ENCODE measurements at regions not wholly inside any gene's neighbourhood (a gene's known extent, or its start where the extent isn't known, plus 50 kb on each side); places are given as distances from the start of the nearest gene placed in this dataset.

DNA sequence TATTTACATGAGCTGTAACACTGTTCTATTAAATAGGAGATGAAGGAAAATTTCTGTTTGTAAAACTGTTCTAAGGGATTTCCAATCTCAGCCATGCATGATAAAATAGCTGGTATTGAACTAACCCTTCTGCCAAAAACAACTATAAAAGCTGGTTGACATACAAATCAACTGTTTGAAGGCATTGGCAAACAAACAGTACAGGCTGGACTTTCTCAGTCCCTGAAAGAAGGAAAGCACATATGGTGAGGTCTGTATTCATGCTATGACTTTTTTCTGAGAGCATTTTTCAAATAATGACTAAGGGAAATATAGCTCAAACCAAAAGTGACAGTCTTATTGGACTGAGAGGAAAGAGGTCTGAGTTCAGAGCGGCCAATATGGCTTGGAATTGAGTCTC lies 117.0 kb upstream of the CCDC54 start:
- TF ChIP-seq, protein P1, sequence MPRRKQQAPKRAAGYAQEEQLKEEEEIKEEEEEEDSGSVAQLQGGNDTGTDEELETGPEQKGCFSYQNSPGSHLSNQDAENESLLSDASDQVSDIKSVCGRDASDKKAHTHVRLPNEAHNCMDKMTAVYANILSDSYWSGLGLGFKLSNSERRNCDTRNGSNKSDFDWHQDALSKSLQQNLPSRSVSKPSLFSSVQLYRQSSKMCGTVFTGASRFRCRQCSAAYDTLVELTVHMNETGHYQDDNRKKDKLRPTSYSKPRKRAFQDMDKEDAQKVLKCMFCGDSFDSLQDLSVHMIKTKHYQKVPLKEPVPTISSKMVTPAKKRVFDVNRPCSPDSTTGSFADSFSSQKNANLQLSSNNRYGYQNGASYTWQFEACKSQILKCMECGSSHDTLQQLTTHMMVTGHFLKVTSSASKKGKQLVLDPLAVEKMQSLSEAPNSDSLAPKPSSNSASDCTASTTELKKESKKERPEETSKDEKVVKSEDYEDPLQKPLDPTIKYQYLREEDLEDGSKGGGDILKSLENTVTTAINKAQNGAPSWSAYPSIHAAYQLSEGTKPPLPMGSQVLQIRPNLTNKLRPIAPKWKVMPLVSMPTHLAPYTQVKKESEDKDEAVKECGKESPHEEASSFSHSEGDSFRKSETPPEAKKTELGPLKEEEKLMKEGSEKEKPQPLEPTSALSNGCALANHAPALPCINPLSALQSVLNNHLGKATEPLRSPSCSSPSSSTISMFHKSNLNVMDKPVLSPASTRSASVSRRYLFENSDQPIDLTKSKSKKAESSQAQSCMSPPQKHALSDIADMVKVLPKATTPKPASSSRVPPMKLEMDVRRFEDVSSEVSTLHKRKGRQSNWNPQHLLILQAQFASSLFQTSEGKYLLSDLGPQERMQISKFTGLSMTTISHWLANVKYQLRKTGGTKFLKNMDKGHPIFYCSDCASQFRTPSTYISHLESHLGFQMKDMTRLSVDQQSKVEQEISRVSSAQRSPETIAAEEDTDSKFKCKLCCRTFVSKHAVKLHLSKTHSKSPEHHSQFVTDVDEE (CRISPR knock-in tag; IDR thresholded peaks at IDR 0.05): no peak
- no peak for TF ChIP-seq RARB (CRISPR knock-in tag; IDR thresholded peaks at IDR 0.05)
- no peak for TF ChIP-seq GLIS3 (CRISPR knock-in tag; IDR thresholded peaks at IDR 0.05)
- TF ChIP-seq OSR1 (CRISPR knock-in tag; IDR thresholded peaks at IDR 0.05): no peak
- no peak for TF ChIP-seq ZNF70 (CRISPR knock-in tag; IDR thresholded peaks at IDR 0.05)
- TF ChIP-seq SNAI2 (CRISPR knock-in tag; IDR thresholded peaks at IDR 0.05): no peak

DNA sequence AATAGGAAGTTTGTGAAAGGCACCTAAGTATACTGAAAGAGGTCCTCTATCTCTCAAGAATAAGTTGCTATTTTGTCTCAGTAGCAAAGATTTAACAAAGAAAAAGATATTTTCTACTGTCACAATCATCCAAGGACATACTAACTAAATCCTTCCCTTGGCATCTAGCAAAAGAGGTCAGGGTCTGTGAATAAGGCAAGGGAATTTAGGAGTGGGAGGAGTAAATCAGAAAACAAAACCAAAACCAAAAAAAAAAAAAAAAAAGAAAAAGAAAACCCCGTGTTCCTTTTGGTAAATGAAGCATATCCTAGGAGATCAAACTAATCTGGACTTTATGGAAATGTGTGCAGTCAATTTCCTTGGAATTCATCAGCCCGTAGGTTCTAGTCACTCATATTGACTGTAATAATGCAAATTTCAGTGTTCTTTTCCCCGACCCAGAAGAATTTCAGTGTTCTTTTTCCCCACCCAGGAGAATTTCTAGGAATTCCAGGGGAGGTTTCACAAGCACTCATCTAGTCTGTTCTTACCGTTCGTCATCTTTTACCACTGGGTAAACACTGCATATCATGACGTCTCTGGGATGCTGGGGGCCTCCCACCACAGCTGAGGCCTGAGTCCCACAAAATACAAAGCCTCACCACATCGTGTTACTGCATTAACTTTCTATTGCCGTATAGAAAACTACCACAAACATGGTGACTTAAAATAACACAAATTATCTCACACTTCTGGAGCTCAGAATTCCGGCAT lies 113.8 kb upstream of the CCDC54 start:
- TF ChIP-seq CSDC2 (CRISPR knock-in tag; IDR thresholded peaks at IDR 0.05) (no peak), RARB (CRISPR knock-in tag; IDR thresholded peaks at IDR 0.05) (no peak), ISL1 (CRISPR knock-in tag; IDR thresholded peaks at IDR 0.05) (no peak), ARNTL (CRISPR knock-in tag; IDR thresholded peaks at IDR 0.05; ENCODE audit: borderline replicate concordance, low read depth) (no peak), SNAI2 (CRISPR knock-in tag; IDR thresholded peaks at IDR 0.05) (no peak), ZC3H10 (CRISPR knock-in tag; IDR thresholded peaks at IDR 0.05) (no peak), PPARA (CRISPR knock-in tag; IDR thresholded peaks at IDR 0.05; ENCODE audit: borderline replicate concordance) (no peak), ZNF70 (CRISPR knock-in tag; IDR thresholded peaks at IDR 0.05) (no peak), ZFP30 (CRISPR knock-in tag; IDR thresholded peaks at IDR 0.05) (no peak), OSR1 (CRISPR knock-in tag; IDR thresholded peaks at IDR 0.05) (no peak), ZFP3 (CRISPR knock-in tag; IDR thresholded peaks at IDR 0.05) (no peak), TOX (CRISPR knock-in tag; IDR thresholded peaks at IDR 0.05; ENCODE audit: borderline replicate concordance) (no peak), ZNF565 (CRISPR knock-in tag; conservative IDR thresholded peaks at IDR 0.05; ENCODE audit: low read depth) (no peak), TCF4 (CRISPR knock-in tag; IDR thresholded peaks at IDR 0.05; ENCODE audit: borderline replicate concordance) (no peak), GLIS3 (CRISPR knock-in tag; IDR thresholded peaks at IDR 0.05) (no peak)
- TF ChIP-seq, protein P2, sequence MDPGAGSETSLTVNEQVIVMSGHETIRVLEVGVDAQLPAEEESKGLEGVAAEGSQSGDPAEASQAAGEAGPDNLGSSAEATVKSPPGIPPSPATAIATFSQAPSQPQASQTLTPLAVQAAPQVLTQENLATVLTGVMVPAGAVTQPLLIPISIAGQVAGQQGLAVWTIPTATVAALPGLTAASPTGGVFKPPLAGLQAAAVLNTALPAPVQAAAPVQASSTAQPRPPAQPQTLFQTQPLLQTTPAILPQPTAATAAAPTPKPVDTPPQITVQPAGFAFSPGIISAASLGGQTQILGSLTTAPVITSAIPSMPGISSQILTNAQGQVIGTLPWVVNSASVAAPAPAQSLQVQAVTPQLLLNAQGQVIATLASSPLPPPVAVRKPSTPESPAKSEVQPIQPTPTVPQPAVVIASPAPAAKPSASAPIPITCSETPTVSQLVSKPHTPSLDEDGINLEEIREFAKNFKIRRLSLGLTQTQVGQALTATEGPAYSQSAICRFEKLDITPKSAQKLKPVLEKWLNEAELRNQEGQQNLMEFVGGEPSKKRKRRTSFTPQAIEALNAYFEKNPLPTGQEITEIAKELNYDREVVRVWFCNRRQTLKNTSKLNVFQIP (CRISPR knock-in tag; IDR thresholded peaks at IDR 0.05; ENCODE audit: borderline replicate concordance, low read depth): no peak
- TF ChIP-seq, protein P3, sequence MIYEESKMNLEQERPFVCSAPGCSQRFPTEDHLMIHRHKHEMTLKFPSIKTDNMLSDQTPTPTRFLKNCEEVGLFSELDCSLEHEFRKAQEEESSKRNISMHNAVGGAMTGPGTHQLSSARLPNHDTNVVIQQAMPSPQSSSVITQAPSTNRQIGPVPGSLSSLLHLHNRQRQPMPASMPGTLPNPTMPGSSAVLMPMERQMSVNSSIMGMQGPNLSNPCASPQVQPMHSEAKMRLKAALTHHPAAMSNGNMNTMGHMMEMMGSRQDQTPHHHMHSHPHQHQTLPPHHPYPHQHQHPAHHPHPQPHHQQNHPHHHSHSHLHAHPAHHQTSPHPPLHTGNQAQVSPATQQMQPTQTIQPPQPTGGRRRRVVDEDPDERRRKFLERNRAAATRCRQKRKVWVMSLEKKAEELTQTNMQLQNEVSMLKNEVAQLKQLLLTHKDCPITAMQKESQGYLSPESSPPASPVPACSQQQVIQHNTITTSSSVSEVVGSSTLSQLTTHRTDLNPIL (CRISPR knock-in tag; IDR thresholded peaks at IDR 0.05; ENCODE audit: low read depth): no peak
- TF ChIP-seq, protein P4, sequence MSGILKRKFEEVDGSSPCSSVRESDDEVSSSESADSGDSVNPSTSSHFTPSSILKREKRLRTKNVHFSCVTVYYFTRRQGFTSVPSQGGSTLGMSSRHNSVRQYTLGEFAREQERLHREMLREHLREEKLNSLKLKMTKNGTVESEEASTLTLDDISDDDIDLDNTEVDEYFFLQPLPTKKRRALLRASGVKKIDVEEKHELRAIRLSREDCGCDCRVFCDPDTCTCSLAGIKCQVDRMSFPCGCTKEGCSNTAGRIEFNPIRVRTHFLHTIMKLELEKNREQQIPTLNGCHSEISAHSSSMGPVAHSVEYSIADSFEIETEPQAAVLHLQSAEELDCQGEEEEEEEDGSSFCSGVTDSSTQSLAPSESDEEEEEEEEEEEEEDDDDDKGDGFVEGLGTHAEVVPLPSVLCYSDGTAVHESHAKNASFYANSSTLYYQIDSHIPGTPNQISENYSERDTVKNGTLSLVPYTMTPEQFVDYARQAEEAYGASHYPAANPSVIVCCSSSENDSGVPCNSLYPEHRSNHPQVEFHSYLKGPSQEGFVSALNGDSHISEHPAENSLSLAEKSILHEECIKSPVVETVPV (CRISPR knock-in tag; IDR thresholded peaks at IDR 0.05): no peak
- no peak for ATAC-seq

More for the DNA sequence above, 117.0 kb upstream of the CCDC54 start:
- ATAC-seq: no peak

DNA sequence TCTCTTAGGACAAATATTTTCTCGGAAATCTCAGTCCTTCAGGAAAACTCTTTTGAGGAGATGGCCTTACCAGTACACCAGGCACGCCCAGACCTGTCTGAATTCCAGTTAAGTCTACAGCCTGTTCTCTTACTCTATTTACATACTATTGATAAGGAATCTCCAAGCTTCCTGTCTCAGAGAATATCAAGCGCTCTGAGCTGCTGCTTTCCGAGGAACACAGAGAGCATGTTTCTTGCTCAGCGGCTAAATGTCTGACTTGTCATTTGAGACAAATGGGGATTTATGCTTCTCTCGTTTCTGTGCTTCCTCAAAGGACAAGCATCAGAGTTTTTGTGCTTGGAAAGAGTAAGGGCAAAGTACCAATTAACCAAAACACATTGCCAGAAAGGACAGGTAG lies 112.4 kb upstream of the CCDC54 start:
- TF ChIP-seq ZFP3 (CRISPR knock-in tag; IDR thresholded peaks at IDR 0.05): no peak
- TF ChIP-seq ZFP30 (CRISPR knock-in tag; IDR thresholded peaks at IDR 0.05): no peak
- TF ChIP-seq ESRRG (CRISPR knock-in tag; IDR thresholded peaks at IDR 0.05): no peak
- no peak for TF ChIP-seq BACH2 (CRISPR knock-in tag; IDR thresholded peaks at IDR 0.05; ENCODE audit: borderline replicate concordance)
- no peak for TF ChIP-seq RARB (CRISPR knock-in tag; IDR thresholded peaks at IDR 0.05)
- TF ChIP-seq ZNF70 (CRISPR knock-in tag; IDR thresholded peaks at IDR 0.05): no peak
- TF ChIP-seq SNAI2 (CRISPR knock-in tag; IDR thresholded peaks at IDR 0.05): no peak
- no peak for TF ChIP-seq TCF4 (CRISPR knock-in tag; IDR thresholded peaks at IDR 0.05; ENCODE audit: borderline replicate concordance)
- no peak for ATAC-seq

DNA sequence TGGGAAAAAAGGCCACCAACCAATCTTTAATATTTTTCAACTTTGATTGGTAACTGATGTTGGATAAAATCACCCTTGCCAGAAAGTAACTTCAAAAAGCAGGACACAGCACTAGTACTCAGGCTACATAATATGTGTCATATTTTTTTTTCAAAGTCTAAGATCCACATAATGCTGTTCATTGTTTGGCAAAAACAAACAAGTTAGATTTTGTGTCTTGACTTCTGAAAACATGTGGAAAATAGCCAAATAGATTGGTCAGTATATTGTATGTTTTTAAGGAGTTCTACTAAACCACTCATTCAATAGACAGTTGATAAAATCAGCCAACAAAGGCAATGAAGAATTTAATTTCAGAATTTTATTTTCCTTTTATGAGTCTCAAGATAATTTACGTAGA lies 111.7 kb upstream of the CCDC54 start:
- no peak for ATAC-seq
- TF ChIP-seq GLIS3 (CRISPR knock-in tag; IDR thresholded peaks at IDR 0.05) (no peak), TOX (CRISPR knock-in tag; IDR thresholded peaks at IDR 0.05; ENCODE audit: borderline replicate concordance) (no peak), OSR1 (CRISPR knock-in tag; IDR thresholded peaks at IDR 0.05) (no peak), ZNF8 (CRISPR knock-in tag; IDR thresholded peaks at IDR 0.05) (no peak), PPARA (CRISPR knock-in tag; IDR thresholded peaks at IDR 0.05; ENCODE audit: borderline replicate concordance) (no peak), RARB (CRISPR knock-in tag; IDR thresholded peaks at IDR 0.05) (no peak), ARNTL (CRISPR knock-in tag; IDR thresholded peaks at IDR 0.05; ENCODE audit: borderline replicate concordance, low read depth) (no peak), ZFP30 (CRISPR knock-in tag; IDR thresholded peaks at IDR 0.05) (no peak), SNAI2 (CRISPR knock-in tag; IDR thresholded peaks at IDR 0.05) (no peak), ESRRG (CRISPR knock-in tag; IDR thresholded peaks at IDR 0.05) (no peak), TCF4 (CRISPR knock-in tag; IDR thresholded peaks at IDR 0.05; ENCODE audit: borderline replicate concordance) (no peak), CSDC2 (CRISPR knock-in tag; IDR thresholded peaks at IDR 0.05) (no peak)
- TF ChIP-seq, protein P5, sequence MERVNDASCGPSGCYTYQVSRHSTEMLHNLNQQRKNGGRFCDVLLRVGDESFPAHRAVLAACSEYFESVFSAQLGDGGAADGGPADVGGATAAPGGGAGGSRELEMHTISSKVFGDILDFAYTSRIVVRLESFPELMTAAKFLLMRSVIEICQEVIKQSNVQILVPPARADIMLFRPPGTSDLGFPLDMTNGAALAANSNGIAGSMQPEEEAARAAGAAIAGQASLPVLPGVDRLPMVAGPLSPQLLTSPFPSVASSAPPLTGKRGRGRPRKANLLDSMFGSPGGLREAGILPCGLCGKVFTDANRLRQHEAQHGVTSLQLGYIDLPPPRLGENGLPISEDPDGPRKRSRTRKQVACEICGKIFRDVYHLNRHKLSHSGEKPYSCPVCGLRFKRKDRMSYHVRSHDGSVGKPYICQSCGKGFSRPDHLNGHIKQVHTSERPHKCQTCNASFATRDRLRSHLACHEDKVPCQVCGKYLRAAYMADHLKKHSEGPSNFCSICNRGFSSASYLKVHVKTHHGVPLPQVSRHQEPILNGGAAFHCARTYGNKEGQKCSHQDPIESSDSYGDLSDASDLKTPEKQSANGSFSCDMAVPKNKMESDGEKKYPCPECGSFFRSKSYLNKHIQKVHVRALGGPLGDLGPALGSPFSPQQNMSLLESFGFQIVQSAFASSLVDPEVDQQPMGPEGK (CRISPR knock-in tag; IDR thresholded peaks at IDR 0.05; ENCODE audit: borderline replicate concordance): no peak

Data from SK-N-SH treated with all-trans-retinoic acid at 6 μM for 48 hours (cell line).